SK-N-SH treated with all-trans-retinoic acid at 6 μM for 48 hours (cell line): ENCODE measurements at regions not wholly inside any gene's neighbourhood (a gene's known extent, or its start where the extent isn't known, plus 50 kb on each side); places are given as distances from the start of the nearest gene placed in this dataset.

Source experiments
- BACH2 ChIP-seq: fragments of 250-450 bp; sonication (Bioruptor Pico); IDR thresholded peaks from 2 replicates; pipeline ENCODE4 v1.9.0; 2021; ENCODE audit warnings: mild to moderate bottlenecking, borderline replicate concordance
- CREB5 ChIP-seq: fragments of 250-450 bp; sonication (Bioruptor Pico); IDR thresholded peaks from 2 replicates; pipeline ENCODE4 v1.5.1; 2020; ENCODE audit warnings: low read depth, mild to moderate bottlenecking, moderate library complexity
- CSDC2 ChIP-seq: fragments of 250-450 bp; sonication (Bioruptor Pico); IDR thresholded peaks from 2 replicates; pipeline ENCODE4 v1.5.0; 2020; ENCODE audit warnings: mild to moderate bottlenecking, moderate library complexity
- GLIS3 ChIP-seq: fragments of 250-450 bp; sonication (Bioruptor Pico); IDR thresholded peaks from 2 replicates; pipeline ENCODE4 v1.5.0; 2020; ENCODE audit warnings: mild to moderate bottlenecking, moderate library complexity
- OSR1 ChIP-seq: fragments of 250-450 bp; sonication (Bioruptor Pico); IDR thresholded peaks from 2 replicates; pipeline ENCODE4 v1.8.0; 2022; ENCODE audit warnings: moderate library complexity, mild to moderate bottlenecking, inconsistent platforms
- PATZ1 ChIP-seq: fragments of 250-450 bp; sonication (Bioruptor Pico); IDR thresholded peaks from 2 replicates; pipeline ENCODE4 v1.8.0; 2020; ENCODE audit warnings: mild to moderate bottlenecking, moderate library complexity, borderline replicate concordance
- POU6F1 ChIP-seq: fragments of 250-450 bp; sonication (Bioruptor Pico); IDR thresholded peaks from 2 replicates; pipeline ENCODE4 v1.8.0; 2021; ENCODE audit warnings: low read depth, mild to moderate bottlenecking, moderate library complexity, borderline replicate concordance
- SNAI2 ChIP-seq: fragments of 250-450 bp; sonication (Bioruptor Pico); IDR thresholded peaks from 2 replicates; pipeline ENCODE4 v1.5.0; 2020; ENCODE audit warnings: mild to moderate bottlenecking, moderate library complexity
- TCF4 ChIP-seq: fragments of 250-450 bp; sonication (Bioruptor Pico); IDR thresholded peaks from 2 replicates; pipeline ENCODE4 v1.8.0; 2021; ENCODE audit warnings: mild to moderate bottlenecking, moderate library complexity, borderline replicate concordance
- TSHZ2 ChIP-seq: fragments of 250-450 bp; sonication (Bioruptor Pico); IDR thresholded peaks from 2 replicates; pipeline ENCODE4 v1.5.0; 2020; ENCODE audit warnings: mild to moderate bottlenecking, moderate library complexity
- ZC3H10 ChIP-seq: fragments of 250-450 bp; sonication (Bioruptor Pico); IDR thresholded peaks from 2 replicates; pipeline ENCODE4 v1.5.1; 2021; ENCODE audit warnings: mild to moderate bottlenecking, moderate library complexity
- ZFP3 ChIP-seq: fragments of 250-450 bp; sonication (Bioruptor Pico); IDR thresholded peaks from 2 replicates; pipeline ENCODE4 v1.5.0; 2020; ENCODE audit warnings: mild to moderate bottlenecking, moderate library complexity
- ZNF70 ChIP-seq: fragments of 450-650 bp; formaldehyde crosslinking; IDR thresholded peaks from 2 replicates; pipeline ENCODE4 v1.5.0; 2020; ENCODE audit warnings: mild to moderate bottlenecking, moderate library complexity

- TF ChIP-seq CREB5 (CRISPR knock-in tag), result no peak
- TF ChIP-seq SNAI2 (CRISPR knock-in tag), result no peak
- TF ChIP-seq CSDC2 (CRISPR knock-in tag), result no peak
- no peak for TF ChIP-seq POU6F1
- no peak for TF ChIP-seq ZNF70 (CRISPR knock-in tag)
- TF ChIP-seq BACH2 (CRISPR knock-in tag), result no peak
- TF ChIP-seq TSHZ2 (CRISPR knock-in tag), result no peak
- TF ChIP-seq OSR1 (CRISPR knock-in tag), result no peak
- TF ChIP-seq PATZ1 (CRISPR knock-in tag), result no peak
- no peak for TF ChIP-seq TCF4
- no peak for TF ChIP-seq ZFP3
- TF ChIP-seq GLIS3, result no peak
- no peak for TF ChIP-seq ZC3H10 (CRISPR knock-in tag)
Observed at GRCh38 chr4:59135248-59135985, 2025.2 kb upstream of the IGFBP7 start.
